G401 (cell line): ENCODE measurements at regions not wholly inside any gene's neighbourhood (a gene's known extent, or its start where the extent isn't known, plus 50 kb on each side); places are given as distances from the start of the nearest gene placed in this dataset.

Experiments used
- DNase-seq: peaks from one replicate; pipeline ENCODE4 v3.0.0-alpha.2; 2015; ENCODE audit warnings: low spot score
- in situ Hi-C: cut with HindIII; loops from 2 replicates; pipeline ENCODE4 v1.10.0; 2016; ENCODE audit warnings: low sequenced_read_pairs, mixed read lengths

DNA sequence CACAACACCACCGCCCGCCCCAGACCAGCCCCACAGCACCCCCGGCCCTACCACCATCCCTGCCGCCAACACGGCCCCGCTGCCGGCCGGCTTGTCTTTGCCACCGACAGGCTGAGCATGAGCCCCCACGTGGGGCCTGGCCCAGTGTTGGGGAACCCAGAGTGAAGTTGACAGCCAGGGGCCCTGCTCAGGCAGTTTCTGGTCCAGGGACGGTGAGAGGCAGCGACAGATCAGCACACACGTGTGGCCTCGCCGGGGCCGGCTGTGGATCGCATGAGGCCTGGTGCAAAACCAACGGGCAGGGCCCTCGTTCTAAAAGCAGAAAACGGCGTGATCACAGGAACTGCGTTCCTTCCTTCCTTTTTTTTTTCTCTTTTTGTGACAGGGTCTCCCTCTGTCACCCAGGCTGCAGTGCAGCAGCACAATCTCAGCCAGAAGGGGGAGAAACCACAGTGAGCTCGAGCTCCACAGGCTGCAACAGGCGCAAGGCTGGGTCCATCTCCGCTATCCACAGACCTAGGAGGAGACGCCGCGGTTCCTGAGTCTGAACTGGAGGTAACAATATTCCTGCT lies 50.5 kb upstream of the FBRSL1 start:
- no peak for DNase-seq
- in situ Hi-C loops, result no loop called here

DNA sequence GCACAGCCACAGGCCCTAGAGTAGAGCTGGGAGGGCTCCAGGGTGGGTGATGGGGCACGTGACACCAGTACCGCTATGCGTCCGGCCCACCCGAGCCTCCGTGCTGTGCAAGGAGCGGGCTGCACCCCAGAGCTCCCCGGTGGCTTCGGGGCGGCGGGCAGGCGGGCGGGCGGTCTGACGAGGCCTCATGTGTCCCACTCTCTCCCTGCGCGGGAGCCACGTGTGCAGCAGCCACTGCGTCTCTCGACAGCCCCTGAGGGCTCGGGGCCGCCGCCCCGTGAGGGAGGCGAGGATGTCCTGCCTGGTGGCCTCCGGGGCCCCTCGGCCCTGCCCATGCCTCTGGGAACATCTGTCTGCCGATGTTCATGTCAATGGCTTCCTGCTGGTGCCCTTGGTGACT lies 51.2 kb upstream of the FBRSL1 start:
- in situ Hi-C loops, result no loop called here

DNA sequence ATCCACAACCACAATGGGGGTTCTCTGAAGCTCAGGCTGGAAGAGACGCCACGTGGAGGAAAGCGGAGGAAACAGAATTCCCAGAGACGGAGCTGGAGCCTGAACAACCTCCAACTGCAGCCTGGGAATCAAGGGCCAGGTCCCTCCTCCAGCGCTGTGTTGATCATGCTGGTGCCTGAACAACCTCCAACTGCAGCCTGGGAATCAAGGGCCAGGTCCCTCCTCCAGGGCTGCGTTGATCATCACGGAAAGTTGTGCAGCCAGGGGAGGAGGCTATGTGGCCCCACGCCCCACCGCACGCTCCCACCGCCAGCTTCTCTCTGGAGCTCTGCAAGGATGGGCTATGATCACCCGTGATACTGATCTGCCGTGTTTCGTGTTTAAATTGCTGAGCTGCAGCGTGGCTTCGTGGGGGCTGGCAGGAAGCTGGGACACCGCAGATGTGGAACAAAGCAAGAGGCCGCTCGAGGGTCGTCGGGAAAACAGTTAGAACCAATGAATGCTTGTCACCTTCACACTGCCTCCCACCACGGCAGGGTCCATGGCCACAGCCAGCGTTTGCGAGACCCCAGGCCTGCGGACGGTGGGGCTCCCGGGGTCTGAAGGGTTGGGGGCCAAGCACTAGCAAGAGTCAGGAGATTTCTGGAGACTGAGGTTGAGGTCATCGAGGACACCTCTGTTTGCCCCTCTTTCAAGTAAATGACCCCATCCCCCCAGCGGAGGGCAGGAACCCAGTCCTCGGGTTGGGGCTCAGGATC lies 51.8 kb upstream of the FBRSL1 start:
- no peak for DNase-seq
- in situ Hi-C loops, result no loop called here

More for the DNA sequence above, 51.2 kb upstream of the FBRSL1 start:
- no peak for DNase-seq

DNA sequence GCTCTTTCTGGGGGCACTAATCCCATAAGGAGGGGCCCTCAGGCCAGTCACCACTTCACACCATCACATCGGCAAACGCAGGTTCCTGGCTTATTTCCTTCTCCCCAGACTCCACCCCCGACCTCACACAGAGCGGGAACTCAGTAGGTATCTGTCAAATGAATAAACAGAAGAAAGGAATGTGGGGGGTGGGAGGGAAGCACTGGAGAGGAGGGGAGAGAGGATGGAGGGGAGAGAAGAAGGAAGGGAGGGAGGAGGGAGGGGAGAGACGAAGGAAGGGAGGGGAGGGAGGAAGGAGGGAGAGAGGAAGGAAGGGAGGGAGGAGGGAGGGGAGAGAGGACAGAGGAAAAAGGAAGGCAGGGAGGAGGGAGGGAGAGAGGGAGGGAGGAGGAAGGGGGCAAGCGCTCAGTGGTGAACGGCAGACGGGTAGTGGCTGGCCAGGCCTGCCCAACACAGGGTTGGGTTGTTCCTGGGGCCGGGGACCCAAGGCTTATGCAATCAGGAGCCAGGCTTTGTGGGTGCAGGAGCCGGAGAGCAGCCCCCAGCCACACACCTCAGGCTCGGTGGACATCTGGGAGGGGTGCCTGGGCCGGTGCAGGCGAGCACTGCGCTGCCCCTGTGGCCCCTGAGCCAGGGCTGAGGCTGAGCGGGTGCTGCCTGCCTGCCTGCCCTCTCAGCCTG lies 52.6 kb upstream of the FBRSL1 start:
- DNase-seq, result no peak
- in situ Hi-C loops, result no loop called here

DNA sequence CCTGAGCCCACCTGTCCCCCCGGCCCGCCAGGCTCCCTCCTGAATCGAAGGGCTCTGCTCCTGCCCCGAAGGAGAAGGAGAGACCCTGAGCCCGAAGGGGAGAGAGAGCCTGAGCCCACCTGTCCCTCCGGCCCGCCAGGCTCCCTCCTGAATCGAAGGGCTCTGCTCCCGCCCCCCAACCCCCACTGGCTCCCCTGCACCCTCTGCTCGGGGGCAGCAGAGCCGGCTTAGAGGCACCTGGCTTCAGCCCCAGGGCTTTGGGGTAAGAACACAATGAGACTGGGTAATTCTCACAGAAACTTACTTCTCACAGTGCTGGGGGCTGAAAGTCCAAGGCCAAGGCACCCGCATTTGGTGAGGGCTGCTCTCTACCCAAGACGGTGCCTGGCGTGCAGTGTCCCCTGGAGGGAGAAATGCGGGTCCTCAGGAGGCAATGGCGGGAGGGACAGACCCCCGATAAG lies 53.1 kb upstream of the FBRSL1 start:
- in situ Hi-C loops, result no loop called here
- DNase-seq, result no peak

DNA sequence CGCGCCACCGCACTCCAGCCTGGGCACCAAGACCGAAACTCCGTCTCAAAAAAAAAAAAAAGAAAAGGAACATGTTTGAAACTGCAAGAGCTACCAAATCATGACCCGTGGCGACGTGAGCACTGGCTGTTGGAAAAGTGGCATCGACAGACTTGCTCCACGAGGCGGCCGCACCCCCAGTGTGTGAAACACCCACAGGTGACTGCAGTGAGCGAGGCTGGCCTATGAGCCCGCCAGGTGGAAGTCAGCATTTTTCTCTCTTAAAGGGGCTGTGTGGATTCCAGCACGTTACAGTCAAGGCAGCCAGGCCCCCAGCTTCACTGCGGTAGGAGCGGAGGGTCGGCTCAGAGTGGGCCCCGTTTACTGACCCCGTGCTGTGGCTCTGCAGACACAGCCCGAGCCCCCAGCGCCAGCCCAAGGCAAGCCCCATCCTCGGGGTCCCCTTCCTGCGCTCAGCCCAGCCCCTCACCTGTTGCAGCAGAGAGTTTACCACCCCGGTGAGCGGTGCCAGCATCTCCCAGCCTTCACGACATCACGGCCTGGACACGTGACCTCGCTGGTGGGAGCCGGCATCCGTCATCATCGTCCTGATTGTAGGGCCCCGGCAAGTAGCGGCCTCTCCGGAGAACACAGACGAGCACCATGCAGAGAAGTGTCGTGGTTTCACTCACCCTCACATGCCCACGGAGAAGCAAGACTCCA lies 54.3 kb upstream of the FBRSL1 start:
- in situ Hi-C loops, result no loop called here
- no peak for DNase-seq

DNA sequence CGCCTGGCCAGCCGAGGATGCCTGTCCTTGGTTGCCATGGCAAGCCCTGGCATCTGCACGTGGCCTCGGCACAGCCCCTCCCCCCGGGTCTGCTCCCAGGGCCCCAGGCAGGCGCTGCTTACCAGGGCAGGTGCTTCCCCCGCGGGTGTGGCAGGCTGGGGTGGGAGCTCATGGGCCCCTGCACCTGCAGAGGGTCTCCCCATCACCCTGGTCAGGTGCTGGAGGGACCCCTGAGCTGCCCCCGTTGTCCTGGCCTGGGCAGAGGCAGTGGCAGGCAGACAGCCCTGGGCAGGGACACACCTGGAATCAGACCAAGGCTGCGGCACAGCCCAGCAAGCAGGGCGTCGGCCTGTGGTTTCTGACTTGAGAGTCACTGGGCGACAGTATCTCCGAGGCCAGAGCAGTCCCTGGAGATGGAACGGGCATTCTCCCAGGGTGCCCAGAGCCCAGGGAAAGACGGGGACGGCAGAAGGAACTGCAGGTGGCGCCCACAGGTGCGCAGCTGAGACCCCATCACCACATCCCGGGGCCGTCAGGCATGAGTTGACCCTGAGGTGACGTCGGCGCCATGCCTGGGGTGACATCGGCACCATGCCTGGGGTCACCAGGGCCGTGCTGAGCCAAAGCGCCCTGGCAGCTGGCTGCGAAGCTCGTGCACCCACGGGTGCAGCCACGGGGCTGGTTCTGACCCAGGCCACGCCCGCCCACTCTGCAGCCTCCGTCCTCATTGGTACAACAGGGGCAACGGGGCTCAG lies 56.1 kb upstream of the FBRSL1 start:
- no peak for DNase-seq
- in situ Hi-C loops, result no loop called here

GRCh38 chr12:132432721-132433577 lies 57.0 kb upstream of the FBRSL1 start:
- no peak for DNase-seq
- in situ Hi-C loops, result no loop called here

- no peak for DNase-seq
- in situ Hi-C loops, result no loop called here
Observed at GRCh38 chr12:132432126-132432705, 57.7 kb upstream of the FBRSL1 start.

DNA sequence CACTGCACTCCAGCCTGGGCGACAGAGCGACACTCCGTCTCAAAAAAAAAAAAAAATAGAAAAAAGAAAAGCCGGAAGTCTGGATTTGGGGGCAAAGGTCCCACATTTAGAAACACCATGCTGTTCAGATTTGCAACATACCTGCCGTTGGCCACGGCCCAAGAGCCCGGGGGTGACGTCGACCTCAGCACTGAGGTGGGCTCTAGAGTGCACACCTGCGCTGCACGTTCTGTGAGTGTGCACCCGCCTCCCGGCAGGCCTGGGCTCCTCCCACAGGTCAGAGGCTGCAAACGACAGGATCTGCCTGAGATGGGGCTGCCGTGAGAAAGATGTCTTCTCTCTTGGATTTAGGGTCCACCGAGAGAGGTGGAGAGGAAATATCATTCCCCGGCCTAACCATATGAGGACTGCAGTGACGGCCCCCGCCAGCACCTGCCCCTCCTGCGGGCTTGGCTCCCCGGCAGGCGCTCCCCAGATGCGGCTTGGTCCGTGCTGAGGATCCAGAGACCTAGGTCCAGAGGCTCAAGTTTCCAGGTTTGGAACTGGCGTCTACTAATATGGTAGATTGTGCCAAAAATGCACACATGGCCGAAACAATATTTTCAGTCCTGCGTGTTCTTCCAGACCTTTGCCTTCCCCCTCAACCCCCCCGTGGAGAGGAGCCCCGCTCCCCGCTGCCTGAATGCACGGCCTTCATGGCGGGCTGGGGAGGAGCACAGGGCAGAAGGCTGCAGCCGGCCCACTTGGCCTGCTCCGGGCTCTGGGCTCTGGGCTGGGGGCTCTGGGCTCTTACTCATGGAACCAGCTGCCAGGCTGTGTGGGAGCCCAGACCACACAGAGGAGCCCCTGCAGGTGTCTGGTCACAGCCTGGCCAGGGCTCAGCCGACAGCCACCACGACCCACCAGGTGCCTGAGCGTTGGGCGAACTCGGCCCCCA lies 58.8 kb upstream of the FBRSL1 start:
- no peak for DNase-seq
- in situ Hi-C loops, result no loop called here

DNA sequence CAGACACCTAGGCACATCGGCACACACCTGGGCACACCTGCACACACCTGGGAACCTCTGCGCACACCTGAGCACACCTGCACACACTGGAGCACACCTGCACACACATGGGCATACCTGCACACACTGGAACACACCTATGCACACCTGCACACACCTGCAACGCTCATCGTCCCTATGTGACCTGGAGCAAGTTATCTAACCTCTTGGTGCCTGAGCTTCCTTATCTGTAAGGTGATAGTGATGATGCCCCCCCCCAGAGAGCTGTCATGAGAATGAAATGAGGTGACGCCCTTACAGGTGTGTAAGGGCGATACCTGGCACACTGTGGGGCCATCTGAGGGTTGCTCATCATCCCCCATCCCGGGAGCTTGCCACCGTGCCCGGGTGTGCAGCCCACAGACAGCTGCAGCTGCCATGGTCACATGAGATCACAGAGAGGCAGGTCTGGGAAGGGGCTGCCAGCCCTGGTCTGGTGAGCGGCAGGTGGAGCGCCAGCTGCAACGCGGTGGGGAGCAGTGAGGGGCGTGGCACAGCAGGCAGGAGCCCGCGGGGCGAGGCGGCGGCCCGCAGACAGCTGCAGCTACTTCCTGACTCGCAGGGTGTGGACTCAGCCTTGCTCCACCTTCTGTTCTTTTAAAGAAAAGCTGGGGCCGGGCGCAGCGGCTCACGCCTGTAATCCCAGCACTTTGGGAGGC lies 59.9 kb upstream of the FBRSL1 start:
- DNase-seq, result no peak
- in situ Hi-C loops, result no loop called here

DNA sequence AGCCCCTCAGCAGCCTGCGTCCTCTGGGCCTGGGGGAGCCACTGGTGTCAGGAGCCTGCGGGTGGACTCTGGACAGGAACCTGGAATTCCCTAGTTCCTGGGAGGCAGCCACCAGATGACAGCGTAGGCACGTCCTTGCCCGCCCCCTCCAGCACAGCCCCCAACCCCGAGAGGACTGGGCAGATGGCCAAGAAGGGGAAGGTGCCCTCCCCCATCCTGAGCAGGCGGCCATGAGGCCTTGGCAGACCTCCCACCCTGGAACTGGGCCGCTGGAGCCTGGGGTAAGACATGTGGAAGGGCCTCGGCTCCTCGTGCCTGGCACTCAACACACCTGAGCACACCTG lies 60.4 kb upstream of the FBRSL1 start:
- no peak for DNase-seq
- in situ Hi-C loops, result no loop called here

DNA sequence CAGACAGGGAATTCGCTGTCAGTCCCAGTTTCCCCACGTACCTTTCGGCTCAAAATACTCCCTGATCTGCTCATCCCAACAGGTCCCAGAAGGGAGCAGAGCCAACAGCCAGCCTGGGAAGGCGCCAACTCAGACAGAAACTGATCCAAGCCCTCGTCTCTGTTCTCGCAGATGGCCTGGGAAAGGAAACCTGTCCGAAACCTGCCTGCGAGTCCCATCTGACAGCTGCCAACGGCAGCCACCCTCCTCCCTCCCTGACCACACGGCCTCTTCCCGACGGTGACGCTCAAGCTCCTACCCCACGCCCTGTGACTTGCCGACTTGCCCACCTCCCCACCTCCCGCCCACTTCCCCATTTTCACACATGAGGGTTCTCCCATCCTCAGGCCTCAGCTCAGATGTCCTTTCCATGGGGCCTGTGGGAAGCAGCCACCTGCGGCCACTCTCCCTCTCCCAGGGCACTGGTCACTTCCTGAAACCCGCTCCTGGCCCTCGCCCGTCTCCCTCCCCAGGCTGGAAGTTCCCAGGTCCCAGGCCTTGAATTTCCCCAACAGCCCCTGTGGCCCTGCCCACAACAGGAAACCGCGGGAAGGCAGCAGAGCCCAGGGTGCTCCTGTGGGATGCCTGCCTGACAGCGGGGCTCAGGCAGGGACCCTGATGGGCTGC lies 60.9 kb upstream of the FBRSL1 start:
- in situ Hi-C loops, result no loop called here
- peak; percentile 89 for DNase-seq

- in situ Hi-C loops, result no loop called here
- no peak for DNase-seq
Observed at GRCh38 chr12:132427999-132428935, 61.7 kb upstream of the FBRSL1 start.

DNA sequence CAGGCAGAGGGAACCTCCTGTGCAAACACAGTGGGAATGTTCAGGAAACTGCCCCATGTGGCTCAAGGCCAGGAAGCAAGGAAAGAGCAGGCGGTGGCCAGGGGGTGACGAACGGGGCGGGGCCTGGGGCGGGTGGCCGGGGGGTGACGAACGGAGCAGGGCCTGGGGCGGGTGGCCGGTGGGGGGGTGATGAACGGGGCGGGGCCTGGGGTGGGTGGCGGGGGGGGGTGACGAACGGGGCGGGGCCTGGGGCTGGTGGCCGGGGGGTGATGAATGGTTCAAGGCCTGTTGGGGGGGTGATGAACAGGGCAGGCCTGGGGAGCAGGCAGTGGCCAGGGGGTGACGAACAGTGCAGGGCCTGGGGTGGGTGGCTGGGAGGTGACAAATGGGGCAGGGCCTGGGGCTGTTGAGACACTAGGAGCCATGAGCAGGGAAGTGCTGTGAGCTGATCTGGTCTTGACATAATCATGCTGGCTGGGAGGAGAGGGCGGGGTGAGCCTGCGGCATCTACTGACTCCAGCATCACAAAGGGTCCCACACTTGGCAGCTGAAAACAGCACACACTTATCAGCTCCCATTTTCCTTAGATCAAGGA lies 62.7 kb upstream of the FBRSL1 start:
- in situ Hi-C loops, result no loop called here
- no peak for DNase-seq
